GM12872 (cell line): ENCODE measurements at regions not wholly inside any gene's neighbourhood (a gene's known extent, or its start where the extent isn't known, plus 50 kb on each side); places are given as distances from the start of the nearest gene placed in this dataset.

Experiments used
- CTCF ChIP-seq: IDR thresholded peaks from 3 replicates; pipeline ENCODE4 v1.5.1; 2011; ENCODE audit warnings: low read depth, mild to moderate bottlenecking, low read length, moderate library complexity; ENCODE audit not compliant: insufficient read depth

GRCh38 chr3:16104156-16104555 is 70.3 kb upstream of the GALNT15 start:
- TF ChIP-seq CTCF, result no peak

GRCh38 chr3:16106050-16106449 is 68.4 kb upstream of the GALNT15 start:
- TF ChIP-seq CTCF, result no peak

GRCh38 chr3:16108424-16108823 is 66.1 kb upstream of the GALNT15 start:
- TF ChIP-seq CTCF, result no peak

GRCh38 chr3:16109929-16110328 is 64.6 kb upstream of the GALNT15 start:
- TF ChIP-seq CTCF, result no peak

- TF ChIP-seq CTCF, result no peak
Observed at GRCh38 chr3:16112910-16113504, 61.5 kb upstream of the GALNT15 start.

GRCh38 chr3:16113704-16114103 is 60.8 kb upstream of the GALNT15 start:
- TF ChIP-seq CTCF, result no peak

GRCh38 chr3:16114429-16114828 is 60.1 kb upstream of the GALNT15 start:
- TF ChIP-seq CTCF, result no peak
